ENCODE measurements at regions not wholly inside any gene's neighbourhood (a gene's known extent, or its start where the extent isn't known, plus 50 kb on each side); places are given as distances from the start of the nearest gene placed in this dataset.

- H3K36me3 ChIP-seq (ENCODE audit: insufficient read depth, low read length, poor library complexity, severe bottlenecking): no peaks in the 10 kb centered on the region
- H3K4me3 ChIP-seq (ENCODE audit: low read depth, low read length, poor library complexity, severe bottlenecking): no peak overlapping the region
- ChIA-PET POLR2A (ENCODE audit: low non-redundant PET) (no interaction called here), CTCF (no interaction called here)
- no peaks in the 10 kb centered on the region for H3K4me1 ChIP-seq (ENCODE audit: insufficient read depth, low read length, poor library complexity, severe bottlenecking)
- H3K27me3 ChIP-seq (replicated peaks; ENCODE audit: insufficient read depth, low read depth, low read length, poor library complexity): no peaks in the 10 kb centered on the region
- H3K27ac ChIP-seq (ENCODE audit: low read depth, low read length, poor library complexity, severe bottlenecking): no peak overlapping the region
- intact Hi-C loops (cut with micrococcal nuclease; ENCODE audit: unreplicated experiment): no loop called here
- TF ChIP-seq CTCF (conservative IDR thresholded peaks at IDR 0.05; ENCODE audit: low read depth, low read length): no peak
- no peak for TF ChIP-seq EZH2 (IDR thresholded peaks at IDR 0.05; ENCODE audit: borderline replicate concordance, low read depth, low read length, poor library complexity, severe bottlenecking)
- peaks cover 17% of the 10 kb centered on the region for H3K9me3 ChIP-seq (ENCODE audit: low read depth, low read length, poor library complexity, severe bottlenecking)
- DNase-seq (ENCODE audit: low spot score): no peak
- no TSS peak for BruUV-seq (replicated peaks)
These were observed 768.6 kb downstream of the UQCRFS1 start for GRCh38 chr19:28444362-28444761.

GRCh38 chr19:28443361-28443760 is 769.6 kb downstream of the UQCRFS1 start:
- CTCF ChIA-PET: no interaction called here
- BruUV-seq (replicated peaks): no TSS peak
- Histone ChIP-seq H3K36me3 (ENCODE audit: insufficient read depth, low read length, poor library complexity, severe bottlenecking) (no peaks in the 10 kb centered on the region), H3K27ac (ENCODE audit: low read depth, low read length, poor library complexity, severe bottlenecking) (no peak overlapping the region), H3K27me3 (replicated peaks; ENCODE audit: insufficient read depth, low read depth, low read length, poor library complexity) (no peaks in the 10 kb centered on the region), H3K4me3 (ENCODE audit: low read depth, low read length, poor library complexity, severe bottlenecking) (no peak overlapping the region), H3K4me1 (ENCODE audit: insufficient read depth, low read length, poor library complexity, severe bottlenecking) (no peaks in the 10 kb centered on the region), H3K9me3 (ENCODE audit: low read depth, low read length, poor library complexity, severe bottlenecking) (peaks cover 16% of the 10 kb centered on the region)
- no peak for TF ChIP-seq CTCF (conservative IDR thresholded peaks at IDR 0.05; ENCODE audit: low read depth, low read length)
- TF ChIP-seq EZH2 (IDR thresholded peaks at IDR 0.05; ENCODE audit: borderline replicate concordance, low read depth, low read length, poor library complexity, severe bottlenecking): no peak
- intact Hi-C loops (cut with micrococcal nuclease; ENCODE audit: unreplicated experiment): no loop called here
- POLR2A ChIA-PET (ENCODE audit: low non-redundant PET): no interaction called here
- no peak for DNase-seq (ENCODE audit: low spot score)

DNA sequence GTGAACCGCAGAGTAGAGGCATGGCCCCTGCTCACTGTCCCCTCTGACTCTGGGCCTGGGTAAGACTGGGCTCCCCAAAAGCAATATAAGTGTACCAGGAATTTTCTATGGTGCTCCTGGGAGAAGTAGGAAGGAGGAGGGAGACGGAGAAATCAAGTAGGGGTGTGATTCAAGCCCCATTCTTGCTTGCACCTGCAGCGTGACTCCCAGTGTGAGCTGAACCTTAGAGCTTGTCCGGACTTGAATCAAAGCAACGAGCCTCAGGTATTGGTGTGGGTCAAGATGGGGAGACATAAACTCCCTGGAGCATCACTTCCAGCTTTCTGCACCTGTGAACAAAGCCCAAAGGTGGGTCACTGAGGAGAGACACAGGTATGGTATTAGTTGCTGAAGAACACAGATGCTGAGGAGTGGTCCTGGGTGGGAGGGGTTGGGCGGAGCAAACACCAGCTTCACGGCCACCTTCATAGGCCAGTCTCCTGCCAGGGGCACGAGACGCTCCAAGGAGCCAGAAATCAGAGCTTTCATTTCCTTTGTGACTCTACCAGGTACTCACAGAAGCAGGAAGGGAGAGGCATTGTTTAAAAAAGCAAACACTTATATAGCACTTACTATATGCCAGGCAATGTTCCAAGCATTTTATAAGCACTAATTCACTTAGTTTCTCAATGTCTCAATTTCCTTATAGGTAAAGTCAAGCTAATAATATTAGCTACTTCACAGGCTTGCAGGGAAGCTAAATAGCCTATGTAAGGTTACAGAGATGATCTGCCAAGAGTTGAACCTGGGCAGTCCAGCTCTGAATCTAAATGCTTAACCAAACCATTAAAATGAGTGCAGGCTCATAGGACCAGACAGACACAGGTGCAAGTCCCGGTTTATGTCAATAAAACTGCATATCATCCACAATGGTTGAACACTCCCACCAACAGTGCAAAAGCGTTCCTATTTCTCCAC is 775.3 kb downstream of the UQCRFS1 start:
- ChIA-PET POLR2A (ENCODE audit: low non-redundant PET) (no interaction called here), CTCF (no interaction called here)
- H3K4me1 ChIP-seq (ENCODE audit: insufficient read depth, low read length, poor library complexity, severe bottlenecking): no peaks in the 10 kb centered on the region
- no peak for TF ChIP-seq EZH2 (IDR thresholded peaks at IDR 0.05; ENCODE audit: borderline replicate concordance, low read depth, low read length, poor library complexity, severe bottlenecking)
- no peak for TF ChIP-seq CTCF (conservative IDR thresholded peaks at IDR 0.05; ENCODE audit: low read depth, low read length)
- BruUV-seq (replicated peaks): no TSS peak
- H3K27ac ChIP-seq (ENCODE audit: low read depth, low read length, poor library complexity, severe bottlenecking): no peak overlapping the region
- no peaks in the 10 kb centered on the region for H3K27me3 ChIP-seq (replicated peaks; ENCODE audit: insufficient read depth, low read depth, low read length, poor library complexity)
- no peaks in the 10 kb centered on the region for H3K36me3 ChIP-seq (ENCODE audit: insufficient read depth, low read length, poor library complexity, severe bottlenecking)
- no peak overlapping the region for H3K4me3 ChIP-seq (ENCODE audit: low read depth, low read length, poor library complexity, severe bottlenecking)
- peaks cover 10% of the 10 kb centered on the region for H3K9me3 ChIP-seq (ENCODE audit: low read depth, low read length, poor library complexity, severe bottlenecking)
- DNase-seq (ENCODE audit: low spot score): no peak
- intact Hi-C loops (cut with micrococcal nuclease; ENCODE audit: unreplicated experiment): no loop called here
